K562 (cell line): ENCODE measurements at regions not wholly inside any gene's neighbourhood (a gene's known extent, or its start where the extent isn't known, plus 50 kb on each side); places are given as distances from the start of the nearest gene placed in this dataset.
A peak's percentile ranks its signal among the peaks of the same experiment; 100 is the strongest.

Source experiments
- ATF3 ChIP-seq, 2 experiments: fragments of 450-650 bp in 1 of 2; sonication (generic) in 1 of 2; formaldehyde crosslinking in 1 of 2; IDR thresholded peaks in 1 of 2; conservative IDR thresholded peaks in 1 of 2; 2 replicates each; pipeline versions ENCODE4 v1.6.1 to v1.8.1; 2016 to 2023; ENCODE audit warnings: mild to moderate bottlenecking in 2 of 2, moderate library complexity in 2 of 2, inconsistent platforms in 1 of 2, missing genetic modification reagents in 1 of 2
- BACH1 ChIP-seq: fragments of 200-800 bp; sonication (Bioruptor generic); IDR thresholded peaks from 2 replicates; pipeline ENCODE4 v1.6.1; 2016; ENCODE audit warnings: missing genetic modification characterization, missing compliant biosample characterization
- CLOCK ChIP-seq: fragments of 250-450 bp; sonication (Bioruptor Pico); IDR thresholded peaks from 2 replicates; pipeline ENCODE4 v1.4.0; 2020; ENCODE audit warnings: mild to moderate bottlenecking, moderate library complexity, borderline replicate concordance
- CREM ChIP-seq: IDR thresholded peaks from 2 replicates; pipeline ENCODE4 v1.6.1; 2014; ENCODE audit warnings: antibody characterized with exemption, low read depth
- CXXC5 ChIP-seq: fragments of 250-450 bp; sonication (Bioruptor Pico); IDR thresholded peaks from 2 replicates; pipeline ENCODE4 v1.8.0; 2022; ENCODE audit warnings: inconsistent platforms, mild to moderate bottlenecking, moderate library complexity
- E2F6 ChIP-seq, 2 experiments: IDR thresholded peaks; 2 replicates each; pipeline ENCODE4 v1.6.1; 2011; ENCODE audit warnings: borderline replicate concordance in 1 of 2, control low read depth in 1 of 2, low read depth in 1 of 2, low read length in 1 of 2, mild to moderate bottlenecking in 1 of 2, mixed read lengths in 1 of 2, moderate library complexity in 1 of 2; ENCODE audit not compliant: insufficient read depth in 1 of 2, insufficient read length in 1 of 2, poor library complexity in 1 of 2, severe bottlenecking in 1 of 2; ENCODE audit errors: extremely low read depth in 1 of 2
- EHMT2 ChIP-seq: fragments of 450-650 bp; IDR thresholded peaks from 2 replicates; pipeline ENCODE4 v1.6.1; 2018; ENCODE audit warnings: antibody characterized with exemption
- GABPB1 ChIP-seq: sonication (generic); formaldehyde crosslinking; IDR thresholded peaks from 2 replicates; pipeline ENCODE4 v1.8.0; 2022; ENCODE audit warnings: mild to moderate bottlenecking, missing genetic modification reagents
- NCOR1 ChIP-seq: fragments of 450-650 bp; IDR thresholded peaks from 2 replicates; pipeline ENCODE4 v1.6.1; 2016; ENCODE audit warnings: mild to moderate bottlenecking, moderate library complexity
- NR3C1 ChIP-seq: sonication (generic); formaldehyde crosslinking; IDR thresholded peaks from 2 replicates; pipeline ENCODE4 v1.8.1; 2022; ENCODE audit warnings: missing genetic modification reagents
- PHF8 ChIP-seq: fragments of 200-600 bp; sonication (generic); IDR thresholded peaks from 2 replicates; pipeline ENCODE4 v1.6.1; 2012; ENCODE audit warnings: mixed run types, mild to moderate bottlenecking, inconsistent platforms, low read length, moderate library complexity, borderline replicate concordance
- POLR2G ChIP-seq: fragments of 200-400 bp; formaldehyde crosslinking; IDR thresholded peaks from 2 replicates; pipeline ENCODE4 v1.6.1; 2017; ENCODE audit warnings: low read depth, mild to moderate bottlenecking, antibody characterized with exemption, low read length, moderate library complexity
- SMARCA4 ChIP-seq: fragments of 450-650 bp; IDR thresholded peaks from 2 replicates; pipeline ENCODE4 v1.6.1; 2016
- STAT5A ChIP-seq: IDR thresholded peaks from 2 replicates; pipeline ENCODE4 v1.6.1; 2012; ENCODE audit warnings: low read length, inconsistent platforms, borderline replicate concordance
- TAF7 ChIP-seq: fragments of 450-650 bp; IDR thresholded peaks from 2 replicates; pipeline ENCODE4 v1.6.1; 2016; ENCODE audit warnings: missing genetic modification characterization, missing compliant biosample characterization
- TAL1 ChIP-seq: fragments of 450-650 bp; IDR thresholded peaks from 2 replicates; pipeline ENCODE4 v1.6.1; 2016; ENCODE audit warnings: mild to moderate bottlenecking
- ZNF395 ChIP-seq: fragments of 200-800 bp; sonication (Bioruptor generic); IDR thresholded peaks from 2 replicates; pipeline ENCODE4 v1.6.1; 2017; ENCODE audit warnings: missing genetic modification characterization, missing compliant biosample characterization
- ZNF592 ChIP-seq: fragments of 450-650 bp; IDR thresholded peaks from 2 replicates; pipeline ENCODE4 v1.6.1; 2017; ENCODE audit warnings: antibody characterized with exemption, mild to moderate bottlenecking

- TF ChIP-seq GABPB1 = peak; percentile 40; the same call in 1 of the 2 replicates
- TF ChIP-seq POLR2G = no peak
- TF ChIP-seq E2F6 (IDR thresholded peaks at IDR 0.05; ENCODE audit: borderline replicate concordance in 1 of 2, extremely low read depth in 1 of 2, insufficient read depth in 1 of 2, insufficient read length in 1 of 2, low read depth in 1 of 2, low read length in 1 of 2, poor library complexity in 1 of 2, severe bottlenecking in 1 of 2) = no peak
- TF ChIP-seq PHF8 = no peak
- no peak for TF ChIP-seq NR3C1 (CRISPR knock-in tag)
- 0 out of 2 replicates have a peak, but pooled peaks have one; percentile 35 for TF ChIP-seq BACH1 (tag)
- 0 out of 2 replicates have a peak, but pooled peaks have one; percentile 16 for TF ChIP-seq SMARCA4
- peak; percentile 55; the same call in 1 of the 2 replicates for TF ChIP-seq ZNF395
- TF ChIP-seq EHMT2 = peak; percentile 39; the same call in 1 of the 2 replicates
- no peak for TF ChIP-seq CLOCK (CRISPR knock-in tag)
- TF ChIP-seq ZNF592 = 0 out of 2 replicates have a peak, but pooled peaks have one; percentile 44
- TF ChIP-seq ATF3 (IDR thresholded peaks at IDR 0.05) = peak; percentile 43; the same call in 1 of the 2 replicates
- no peak for TF ChIP-seq ATF3 (CRISPR knock-in tag; conservative IDR thresholded peaks at IDR 0.05)
- 0 out of 2 replicates have a peak, but pooled peaks have one; percentile 10 for TF ChIP-seq TAL1
- no peak for TF ChIP-seq TAF7 (tag)
- TF ChIP-seq CXXC5 (CRISPR knock-in tag) = 0 out of 2 replicates have a peak, but pooled peaks have one; percentile 26
- peak; percentile 67 for TF ChIP-seq CREM
- TF ChIP-seq STAT5A = no peak
- TF ChIP-seq NCOR1 = peak; percentile 13; the same call in 1 of the 2 replicates
These were observed 58.4 kb upstream of the PSMA1 start (continued) for GRCh38 chr11:14578541-14578956.
